GM12874 (cell line): ENCODE measurements at regions not wholly inside any gene's neighbourhood (a gene's known extent, or its start where the extent isn't known, plus 50 kb on each side); places are given as distances from the start of the nearest gene placed in this dataset.

Experiments used
- TF ChIP-seq, protein P1 (sequence below): IDR thresholded peaks from 2 replicates; pipeline ENCODE4 v1.5.1; 2011; ENCODE audit warnings: low read depth, mild to moderate bottlenecking, control low read depth, low read length, moderate library complexity; ENCODE audit not compliant: insufficient read depth

- TF ChIP-seq, protein P1, sequence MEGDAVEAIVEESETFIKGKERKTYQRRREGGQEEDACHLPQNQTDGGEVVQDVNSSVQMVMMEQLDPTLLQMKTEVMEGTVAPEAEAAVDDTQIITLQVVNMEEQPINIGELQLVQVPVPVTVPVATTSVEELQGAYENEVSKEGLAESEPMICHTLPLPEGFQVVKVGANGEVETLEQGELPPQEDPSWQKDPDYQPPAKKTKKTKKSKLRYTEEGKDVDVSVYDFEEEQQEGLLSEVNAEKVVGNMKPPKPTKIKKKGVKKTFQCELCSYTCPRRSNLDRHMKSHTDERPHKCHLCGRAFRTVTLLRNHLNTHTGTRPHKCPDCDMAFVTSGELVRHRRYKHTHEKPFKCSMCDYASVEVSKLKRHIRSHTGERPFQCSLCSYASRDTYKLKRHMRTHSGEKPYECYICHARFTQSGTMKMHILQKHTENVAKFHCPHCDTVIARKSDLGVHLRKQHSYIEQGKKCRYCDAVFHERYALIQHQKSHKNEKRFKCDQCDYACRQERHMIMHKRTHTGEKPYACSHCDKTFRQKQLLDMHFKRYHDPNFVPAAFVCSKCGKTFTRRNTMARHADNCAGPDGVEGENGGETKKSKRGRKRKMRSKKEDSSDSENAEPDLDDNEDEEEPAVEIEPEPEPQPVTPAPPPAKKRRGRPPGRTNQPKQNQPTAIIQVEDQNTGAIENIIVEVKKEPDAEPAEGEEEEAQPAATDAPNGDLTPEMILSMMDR = no peak
Observed at GRCh38 chr5:120886351-120886860, 422.3 kb downstream of the PRR16 start.

GRCh38 chr5:120895660-120896059 lies 431.6 kb downstream of the PRR16 start:
- TF ChIP-seq, protein P1 = no peak

DNA sequence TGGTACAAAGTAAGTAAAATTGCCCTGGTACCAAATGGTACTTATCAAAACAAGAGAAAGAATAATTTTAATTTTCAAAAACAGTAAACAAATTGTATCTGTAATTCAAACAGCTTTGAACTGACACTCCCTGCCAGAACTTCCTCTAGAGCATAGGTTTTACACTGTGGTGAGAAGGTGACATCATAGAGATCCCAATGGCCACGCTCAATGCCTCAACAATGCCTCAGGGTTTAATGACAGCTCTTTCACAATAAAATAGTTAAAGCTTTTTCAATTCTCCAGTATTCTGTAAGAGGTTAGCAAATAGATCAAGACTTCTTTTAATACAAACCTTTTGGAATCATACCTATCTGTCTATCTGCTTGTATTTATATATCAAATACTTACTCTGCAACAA lies 437.1 kb downstream of the PRR16 start:
- TF ChIP-seq, protein P1 = no peak

DNA sequence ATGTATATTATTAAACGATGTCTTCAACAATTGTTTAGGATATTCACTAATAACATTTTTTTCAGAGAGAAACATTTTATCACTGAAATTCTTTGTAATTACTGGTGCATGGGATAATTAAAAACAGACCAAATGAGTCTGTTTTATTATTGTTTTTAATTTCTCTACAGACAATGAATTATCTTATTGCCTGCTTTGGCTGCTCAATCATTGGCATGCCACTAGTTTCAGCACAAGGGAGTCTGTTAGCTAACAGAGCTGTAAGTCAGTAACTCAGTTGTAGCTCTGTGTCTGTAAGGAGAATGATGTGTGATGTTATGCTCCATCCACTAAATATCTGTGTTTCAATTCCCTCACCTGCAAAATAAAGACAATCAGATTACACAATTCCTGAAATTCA lies 443.9 kb downstream of the PRR16 start:
- TF ChIP-seq, protein P1 = no peak

DNA sequence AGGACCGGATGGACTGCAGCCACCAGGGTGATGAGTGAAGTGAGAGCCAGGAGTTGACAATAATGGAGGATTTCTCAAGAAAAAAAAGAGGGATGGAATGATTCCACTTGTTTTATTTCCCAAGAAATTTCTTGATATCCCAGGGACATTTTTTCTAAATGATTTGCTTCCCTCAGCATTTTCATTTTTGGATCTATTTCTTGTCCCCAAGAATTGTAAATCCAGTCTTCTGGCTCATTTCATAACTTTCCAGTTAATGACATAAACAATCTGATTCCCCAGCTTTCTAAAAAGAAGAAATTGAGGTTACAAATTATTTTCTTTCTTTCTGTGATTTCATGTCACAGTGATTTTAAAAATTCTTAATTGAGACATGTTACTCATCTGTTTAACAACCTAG lies 446.5 kb downstream of the PRR16 start:
- TF ChIP-seq, protein P1 = no peak

DNA sequence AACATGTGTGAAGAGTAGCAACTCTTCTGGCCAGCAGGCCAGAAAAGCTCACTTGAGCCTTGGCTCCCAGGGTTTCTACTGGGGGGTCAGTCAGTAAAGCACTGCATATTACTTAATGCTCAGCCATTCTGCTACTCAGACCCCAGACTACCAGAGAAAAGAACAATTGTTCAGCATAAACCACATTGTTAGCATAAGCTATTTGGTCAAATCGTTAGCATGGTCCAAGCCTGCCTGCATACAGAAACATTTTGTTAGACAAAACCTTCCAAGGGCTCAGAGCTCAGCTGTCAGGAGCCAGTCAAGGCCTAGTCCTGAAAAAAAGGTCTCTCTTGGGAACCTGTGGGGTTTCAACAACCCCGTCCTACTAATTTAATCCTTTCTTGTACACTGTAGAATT lies 449.3 kb downstream of the PRR16 start:
- TF ChIP-seq, protein P1 = no peak

- TF ChIP-seq, protein P1 = no peak
Observed at GRCh38 chr5:120917214-120917758, 453.2 kb downstream of the PRR16 start.
